ENCODE measurements at regions not wholly inside any gene's neighbourhood (a gene's known extent, or its start where the extent isn't known, plus 50 kb on each side); places are given as distances from the start of the nearest gene placed in this dataset.

DNA sequence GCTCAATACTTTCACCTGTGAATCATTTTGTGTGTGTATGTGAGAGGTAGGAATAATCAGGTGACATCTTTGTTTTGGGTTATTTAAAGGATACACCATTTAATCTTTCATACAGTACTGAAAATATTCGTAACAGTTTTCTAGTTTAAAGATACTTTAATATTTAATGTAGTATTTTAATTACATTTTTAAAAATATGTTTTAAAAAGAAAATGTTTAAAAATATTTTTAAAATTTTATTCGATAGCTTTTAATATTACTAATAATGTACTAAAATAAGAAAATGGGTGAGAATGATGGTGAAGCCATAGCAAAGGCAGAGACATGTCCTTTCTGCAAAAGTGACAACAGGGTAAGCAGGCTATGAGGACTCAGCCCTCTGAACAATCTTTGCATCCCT, 56.3 kb upstream of the MEF2C start:
- no peak for ATAC-seq
- no peak for TF ChIP-seq ZC3H10 (CRISPR knock-in tag; IDR thresholded peaks at IDR 0.05)
- no peak for TF ChIP-seq ARNTL (CRISPR knock-in tag; IDR thresholded peaks at IDR 0.05; ENCODE audit: borderline replicate concordance, low read depth)
- no peak for TF ChIP-seq ZFP30 (CRISPR knock-in tag; IDR thresholded peaks at IDR 0.05)
- no peak for TF ChIP-seq RARB (CRISPR knock-in tag; IDR thresholded peaks at IDR 0.05)
- no peak for TF ChIP-seq TOX (CRISPR knock-in tag; IDR thresholded peaks at IDR 0.05; ENCODE audit: borderline replicate concordance)
- no peak for TF ChIP-seq PPARA (CRISPR knock-in tag; IDR thresholded peaks at IDR 0.05; ENCODE audit: borderline replicate concordance)
- no peak for TF ChIP-seq SNAI2 (CRISPR knock-in tag; IDR thresholded peaks at IDR 0.05)
- no peak for TF ChIP-seq CREB5 (CRISPR knock-in tag; IDR thresholded peaks at IDR 0.05; ENCODE audit: low read depth)
- TF ChIP-seq, protein P1, sequence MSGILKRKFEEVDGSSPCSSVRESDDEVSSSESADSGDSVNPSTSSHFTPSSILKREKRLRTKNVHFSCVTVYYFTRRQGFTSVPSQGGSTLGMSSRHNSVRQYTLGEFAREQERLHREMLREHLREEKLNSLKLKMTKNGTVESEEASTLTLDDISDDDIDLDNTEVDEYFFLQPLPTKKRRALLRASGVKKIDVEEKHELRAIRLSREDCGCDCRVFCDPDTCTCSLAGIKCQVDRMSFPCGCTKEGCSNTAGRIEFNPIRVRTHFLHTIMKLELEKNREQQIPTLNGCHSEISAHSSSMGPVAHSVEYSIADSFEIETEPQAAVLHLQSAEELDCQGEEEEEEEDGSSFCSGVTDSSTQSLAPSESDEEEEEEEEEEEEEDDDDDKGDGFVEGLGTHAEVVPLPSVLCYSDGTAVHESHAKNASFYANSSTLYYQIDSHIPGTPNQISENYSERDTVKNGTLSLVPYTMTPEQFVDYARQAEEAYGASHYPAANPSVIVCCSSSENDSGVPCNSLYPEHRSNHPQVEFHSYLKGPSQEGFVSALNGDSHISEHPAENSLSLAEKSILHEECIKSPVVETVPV (CRISPR knock-in tag; IDR thresholded peaks at IDR 0.05): no peak
- TF ChIP-seq, protein P2, sequence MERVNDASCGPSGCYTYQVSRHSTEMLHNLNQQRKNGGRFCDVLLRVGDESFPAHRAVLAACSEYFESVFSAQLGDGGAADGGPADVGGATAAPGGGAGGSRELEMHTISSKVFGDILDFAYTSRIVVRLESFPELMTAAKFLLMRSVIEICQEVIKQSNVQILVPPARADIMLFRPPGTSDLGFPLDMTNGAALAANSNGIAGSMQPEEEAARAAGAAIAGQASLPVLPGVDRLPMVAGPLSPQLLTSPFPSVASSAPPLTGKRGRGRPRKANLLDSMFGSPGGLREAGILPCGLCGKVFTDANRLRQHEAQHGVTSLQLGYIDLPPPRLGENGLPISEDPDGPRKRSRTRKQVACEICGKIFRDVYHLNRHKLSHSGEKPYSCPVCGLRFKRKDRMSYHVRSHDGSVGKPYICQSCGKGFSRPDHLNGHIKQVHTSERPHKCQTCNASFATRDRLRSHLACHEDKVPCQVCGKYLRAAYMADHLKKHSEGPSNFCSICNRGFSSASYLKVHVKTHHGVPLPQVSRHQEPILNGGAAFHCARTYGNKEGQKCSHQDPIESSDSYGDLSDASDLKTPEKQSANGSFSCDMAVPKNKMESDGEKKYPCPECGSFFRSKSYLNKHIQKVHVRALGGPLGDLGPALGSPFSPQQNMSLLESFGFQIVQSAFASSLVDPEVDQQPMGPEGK (CRISPR knock-in tag; IDR thresholded peaks at IDR 0.05; ENCODE audit: borderline replicate concordance): no peak
- no peak for TF ChIP-seq ZNF8 (CRISPR knock-in tag; IDR thresholded peaks at IDR 0.05)
- no peak for TF ChIP-seq ZFP3 (CRISPR knock-in tag; IDR thresholded peaks at IDR 0.05)
- no peak for TF ChIP-seq GLIS3 (CRISPR knock-in tag; IDR thresholded peaks at IDR 0.05)
- no peak for TF ChIP-seq ISL1 (CRISPR knock-in tag; IDR thresholded peaks at IDR 0.05)
- no peak for TF ChIP-seq ZNF70 (CRISPR knock-in tag; IDR thresholded peaks at IDR 0.05)
- no peak for TF ChIP-seq TSHZ2 (CRISPR knock-in tag; IDR thresholded peaks at IDR 0.05)
- no peak for TF ChIP-seq POU6F1 (CRISPR knock-in tag; IDR thresholded peaks at IDR 0.05; ENCODE audit: borderline replicate concordance, low read depth)
- TF ChIP-seq CSDC2 (CRISPR knock-in tag; IDR thresholded peaks at IDR 0.05): no peak

DNA sequence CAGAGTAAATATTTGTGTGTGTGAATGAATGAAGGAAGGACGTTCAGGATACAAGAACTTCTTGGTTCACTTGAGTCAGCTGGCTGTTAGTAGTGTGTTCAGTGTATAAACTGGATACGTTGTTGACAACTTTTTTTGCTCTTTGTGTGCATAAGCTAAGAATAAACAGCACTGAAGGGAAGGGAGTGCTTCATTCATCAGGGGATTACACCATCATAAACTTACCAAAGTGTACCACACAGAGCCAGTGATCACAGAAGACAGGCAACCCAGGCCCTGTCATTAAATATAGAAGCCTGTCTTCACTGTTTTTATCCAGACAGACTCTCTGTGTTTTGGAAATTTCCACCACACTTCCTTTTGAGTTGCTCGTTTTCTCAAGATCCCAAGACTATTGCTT, 55.5 kb upstream of the MEF2C start:
- no peak for TF ChIP-seq ZNF8 (CRISPR knock-in tag; IDR thresholded peaks at IDR 0.05)
- no peak for TF ChIP-seq TSHZ2 (CRISPR knock-in tag; IDR thresholded peaks at IDR 0.05)
- no peak for TF ChIP-seq BACH2 (CRISPR knock-in tag; IDR thresholded peaks at IDR 0.05; ENCODE audit: borderline replicate concordance)
- TF ChIP-seq ESRRG (CRISPR knock-in tag; IDR thresholded peaks at IDR 0.05): no peak
- no peak for ATAC-seq
